ENCODE measurements at regions not wholly inside any gene's neighbourhood (a gene's known extent, or its start where the extent isn't known, plus 50 kb on each side); places are given as distances from the start of the nearest gene placed in this dataset.

GRCh38 chr4:24669751-24670150 is 85.4 kb upstream of the DHX15 start:
- TF ChIP-seq CTCF (conservative IDR thresholded peaks at IDR 0.05; ENCODE audit: low read length) (no peak), EZH2phosphoT487 (IDR thresholded peaks at IDR 0.05; ENCODE audit: borderline replicate concordance) (no peak)

All from Loucy (cell line).